Muscle of arm (tissue), 1 donor: ENCODE measurements at regions not wholly inside any gene's neighbourhood (a gene's known extent, or its start where the extent isn't known, plus 50 kb on each side); places are given as distances from the start of the nearest gene placed in this dataset.

Source experiments
- DNase-seq: peaks from one replicate; pipeline ENCODE4 v3.0.0-alpha.2; 2013

DNA sequence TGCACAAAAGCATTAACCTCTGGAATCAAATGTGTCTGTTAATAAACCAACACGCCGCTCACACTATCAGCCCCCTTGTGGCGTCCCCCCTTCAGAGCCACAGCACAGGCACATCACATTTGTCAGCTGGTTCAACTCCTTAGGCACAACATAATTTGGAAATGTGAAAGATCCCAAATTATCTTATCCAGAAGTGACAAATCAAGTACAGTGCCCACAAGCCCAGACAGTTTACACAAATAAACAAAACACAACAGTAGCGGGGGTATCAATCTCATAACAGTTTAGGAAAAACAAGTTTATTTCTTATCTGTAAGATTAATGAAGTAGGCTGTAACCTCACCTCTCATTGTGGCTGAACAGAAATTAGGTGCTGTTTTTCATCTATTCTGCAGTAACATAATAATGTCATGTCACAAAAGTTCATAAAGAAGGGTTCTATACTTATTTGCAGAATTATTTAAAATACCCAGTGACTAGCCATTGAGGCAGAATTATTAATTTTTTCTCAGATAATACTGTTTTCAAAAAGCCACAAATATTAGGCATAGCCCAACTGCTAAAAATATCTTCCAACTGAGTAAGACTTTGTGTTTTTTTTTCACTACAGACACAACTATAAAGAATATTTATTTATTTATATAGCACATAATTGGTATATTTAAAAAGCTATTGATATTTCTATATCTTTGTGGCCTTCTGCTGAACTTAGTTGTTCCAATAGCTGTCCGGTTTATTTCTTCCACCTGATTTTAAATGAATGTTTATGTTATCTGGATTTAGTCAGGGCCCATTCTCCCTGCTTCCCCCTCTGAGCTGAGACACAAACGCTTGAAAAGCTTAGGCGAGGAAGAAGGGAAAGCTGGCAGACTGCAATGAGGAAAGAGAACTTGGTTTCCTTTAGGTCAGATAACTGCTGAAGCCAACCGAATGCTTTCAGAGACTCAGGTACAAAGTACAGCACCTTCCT lies 214.7 kb downstream of the QDPR start:
- no peak for DNase-seq

DNA sequence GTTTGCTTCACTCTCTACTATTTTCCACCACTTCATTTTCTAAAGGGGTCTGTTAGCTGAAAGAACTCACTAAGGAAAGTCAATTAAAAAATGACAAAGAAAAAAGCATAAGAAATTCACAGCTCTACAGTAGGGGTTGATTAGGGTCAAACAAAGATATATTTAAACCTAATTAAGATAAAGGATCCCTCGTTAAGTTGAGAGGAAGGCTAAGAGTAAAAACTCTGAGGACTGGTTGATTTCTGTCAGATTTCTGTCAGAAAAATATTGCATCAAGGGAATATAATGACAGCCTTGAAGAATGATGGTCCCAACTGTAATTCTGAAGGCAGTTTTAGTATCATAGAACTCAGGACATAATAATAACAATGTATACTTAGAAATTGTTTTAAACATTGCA lies 218.0 kb downstream of the QDPR start:
- DNase-seq: no peak

DNA sequence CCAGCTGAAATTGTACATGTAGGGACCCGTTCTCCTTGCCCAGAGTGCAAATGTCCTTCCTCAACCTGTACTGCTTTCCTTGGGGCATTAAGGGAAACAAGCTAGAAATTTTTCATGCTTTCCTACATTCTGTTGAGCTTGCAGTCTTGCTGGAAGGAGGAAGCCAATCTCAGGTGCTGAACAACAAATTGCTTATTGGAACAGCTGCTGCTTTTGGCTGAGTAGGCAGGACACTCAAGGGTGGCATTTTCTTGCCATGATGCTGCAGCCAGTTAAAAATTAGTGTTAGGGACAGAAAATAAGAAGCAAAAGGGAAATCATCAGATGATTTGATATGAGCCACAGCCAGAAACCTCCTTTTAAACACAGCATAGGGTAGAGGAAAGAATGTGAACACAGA lies 223.7 kb downstream of the QDPR start:
- no peak for DNase-seq

DNA sequence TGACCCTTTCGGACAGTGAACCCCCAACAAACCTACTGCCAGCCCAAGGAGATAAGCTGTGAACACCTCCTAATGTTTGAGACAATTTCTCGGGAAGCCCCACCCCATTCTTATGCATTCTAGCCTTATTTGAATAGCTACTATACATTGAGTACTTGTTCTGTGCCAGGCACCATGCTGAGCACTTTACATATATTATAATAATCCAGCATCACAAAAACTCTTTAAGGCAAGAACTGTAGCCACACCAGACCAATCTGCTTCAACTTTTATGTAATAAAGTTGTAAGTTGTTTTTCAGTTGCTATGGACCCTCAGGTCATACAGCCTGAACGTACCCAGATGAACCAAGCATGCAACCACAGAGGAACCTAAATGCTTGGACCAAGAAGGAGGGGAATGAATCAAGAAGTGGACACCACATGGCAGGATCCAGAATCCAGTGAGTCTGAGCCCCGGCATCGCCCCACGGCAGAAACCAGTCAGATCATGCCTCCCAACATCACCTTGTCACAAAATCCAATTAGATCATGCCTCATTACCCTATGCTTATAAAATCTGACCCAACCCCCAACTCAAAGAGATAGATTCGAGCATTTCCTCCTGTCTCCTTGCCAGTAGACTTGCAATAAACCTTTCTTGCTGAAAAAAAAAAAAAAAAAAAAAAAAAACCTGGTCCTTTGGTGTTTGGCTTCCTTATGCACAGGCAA lies 225.0 kb downstream of the QDPR start:
- no peak for DNase-seq

DNA sequence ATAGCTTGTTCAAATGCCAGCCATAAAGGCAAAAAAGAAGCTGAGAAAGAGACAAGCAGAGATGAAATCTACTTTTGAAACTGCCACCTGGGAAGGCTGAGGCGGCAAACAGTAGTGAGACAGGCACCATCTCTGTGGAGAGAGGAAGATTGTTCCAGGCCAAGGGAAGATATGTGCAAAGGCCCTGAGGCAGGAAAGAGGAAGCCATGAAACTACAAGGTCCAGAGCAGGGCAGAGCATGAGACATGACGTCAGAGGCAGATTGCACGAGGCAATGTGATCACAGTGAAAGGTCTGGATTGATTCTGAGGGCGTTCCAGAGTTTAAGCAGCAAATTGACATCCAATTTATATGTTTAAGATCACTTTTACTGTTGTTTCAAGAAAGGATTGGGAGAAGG lies 226.1 kb downstream of the QDPR start:
- no peak for DNase-seq

DNA sequence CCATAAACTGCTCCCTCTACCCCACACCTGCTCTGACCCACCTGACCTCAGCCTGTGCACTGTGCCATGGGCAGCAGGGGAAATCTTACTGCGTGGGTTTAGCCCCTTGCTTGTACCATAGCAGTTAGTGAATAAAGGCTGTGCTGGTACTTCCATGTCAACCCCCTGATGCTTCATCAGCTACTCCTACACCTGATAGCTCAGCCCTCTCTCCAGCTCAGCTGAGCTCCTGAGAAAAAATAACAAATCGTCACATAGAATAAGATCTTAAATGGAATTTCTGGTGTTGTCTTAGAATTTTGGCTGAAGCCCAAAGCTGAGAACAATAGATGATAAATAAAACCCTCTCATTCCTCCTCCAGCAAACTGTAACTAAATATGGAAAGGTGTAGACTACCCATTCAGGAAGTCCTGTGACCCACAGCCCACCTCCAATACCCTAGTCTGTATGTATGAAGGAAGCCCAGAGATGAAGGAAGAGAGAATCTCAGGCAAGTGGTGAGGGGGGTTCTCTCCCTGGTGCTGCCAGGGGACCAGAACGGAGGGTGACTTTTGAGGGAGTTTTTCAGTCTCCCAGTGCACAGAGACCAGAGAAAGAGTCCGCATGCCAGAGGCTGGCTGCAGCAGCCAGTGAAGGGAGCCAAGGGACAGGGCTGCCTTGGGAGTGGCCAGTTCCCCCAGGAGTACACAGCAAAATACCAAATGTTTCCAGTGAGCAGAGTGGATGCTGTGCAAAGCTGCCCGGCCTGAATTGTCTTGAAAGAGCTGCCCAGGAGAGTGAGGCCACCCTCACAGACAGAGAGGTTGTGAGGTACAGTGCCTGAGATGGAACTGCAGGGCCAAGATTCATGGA lies 227.3 kb downstream of the QDPR start:
- no peak for DNase-seq

DNA sequence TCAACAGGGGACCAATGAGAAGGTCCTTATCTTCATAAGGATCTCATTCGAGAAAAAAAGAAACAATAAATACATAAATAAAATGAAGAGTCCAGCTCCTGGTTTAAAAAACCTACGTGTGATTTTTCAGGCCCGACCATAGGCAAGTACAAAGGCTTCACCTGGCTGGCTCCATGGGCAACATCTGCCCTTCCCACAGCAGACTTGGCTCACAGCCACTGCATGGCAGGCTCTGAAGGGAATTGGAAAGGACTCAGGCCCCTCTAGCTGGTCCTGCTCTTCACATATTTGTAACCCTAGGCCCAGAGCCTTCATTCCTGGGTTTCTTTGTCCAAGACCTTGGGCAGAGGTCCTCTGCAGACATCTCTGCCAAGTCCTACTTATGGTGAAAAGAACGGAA lies 228.1 kb downstream of the QDPR start:
- no peak for DNase-seq

DNA sequence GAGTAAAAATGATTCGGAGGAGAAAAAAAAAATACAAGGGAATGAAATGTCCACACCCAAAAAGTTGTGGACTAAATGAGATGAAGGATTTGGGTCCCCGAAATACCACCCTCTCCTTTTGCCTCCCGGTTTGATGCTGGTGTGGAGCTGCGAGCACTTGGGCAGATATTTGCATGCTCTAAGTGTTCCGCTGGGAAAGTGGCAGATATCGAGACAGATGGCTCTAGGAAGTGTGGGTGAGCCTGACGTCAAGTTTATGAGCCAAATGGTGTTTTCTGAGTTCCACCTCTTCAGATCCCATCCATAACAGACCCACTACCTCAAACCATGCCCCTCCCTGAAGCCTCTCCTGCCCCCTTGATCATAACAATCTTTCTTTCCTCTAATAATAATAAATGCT lies 228.6 kb downstream of the QDPR start:
- no peak for DNase-seq

DNA sequence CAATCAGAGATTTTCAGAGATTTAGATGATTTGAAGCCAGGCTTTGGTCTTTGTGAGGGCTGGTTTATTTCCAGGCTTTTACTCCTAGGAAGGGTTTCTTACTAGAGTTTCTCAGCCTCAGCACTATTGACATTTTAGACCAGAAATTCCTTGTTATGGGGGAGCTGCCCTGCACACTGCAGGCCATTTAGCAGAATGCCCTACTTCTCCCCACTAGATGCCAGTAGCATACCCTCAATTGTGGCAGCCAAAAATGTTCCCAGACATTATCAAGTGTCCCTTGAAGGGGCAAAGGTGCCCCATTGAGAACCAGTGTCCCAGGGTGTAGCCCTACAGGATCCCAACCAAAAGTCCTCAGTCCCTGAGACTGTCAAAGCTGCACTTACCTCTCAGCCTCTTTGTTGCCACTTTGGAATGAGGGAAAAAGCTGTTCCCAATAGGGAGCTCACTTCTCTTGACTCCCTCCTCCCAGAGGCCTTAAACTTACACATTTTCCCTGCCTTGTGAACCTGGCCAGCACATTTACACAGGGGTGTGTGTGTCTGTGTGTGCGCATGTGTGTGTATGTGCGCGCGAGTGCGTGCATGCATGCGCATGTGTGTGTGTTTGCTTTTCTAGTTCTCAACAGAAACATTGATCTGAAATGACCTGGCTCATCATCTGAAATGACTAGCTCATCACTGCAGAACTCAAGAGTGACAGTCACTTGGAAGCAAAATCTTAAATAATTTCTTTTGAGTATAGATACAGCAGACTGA lies 231.4 kb downstream of the QDPR start:
- DNase-seq: no peak

DNA sequence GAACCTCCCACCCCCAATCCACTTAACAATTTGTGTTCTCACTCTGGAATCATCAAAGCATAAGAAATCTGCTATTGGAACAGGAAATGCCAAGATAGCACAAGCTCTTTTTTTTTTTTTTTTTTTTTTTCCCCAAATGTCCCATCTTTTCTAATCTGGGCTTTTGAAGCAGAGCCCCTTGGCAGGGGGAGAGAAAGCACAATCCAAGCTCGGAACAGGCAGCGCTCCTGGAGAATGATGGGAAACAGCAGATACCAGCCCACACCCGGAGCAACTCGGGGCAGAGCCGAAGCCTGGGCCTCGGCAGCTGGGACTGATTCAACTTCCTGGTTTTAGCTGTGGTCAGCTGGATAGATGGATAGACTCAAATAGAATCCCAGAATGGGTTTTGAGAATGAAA lies 235.1 kb downstream of the QDPR start:
- DNase-seq: no peak

DNA sequence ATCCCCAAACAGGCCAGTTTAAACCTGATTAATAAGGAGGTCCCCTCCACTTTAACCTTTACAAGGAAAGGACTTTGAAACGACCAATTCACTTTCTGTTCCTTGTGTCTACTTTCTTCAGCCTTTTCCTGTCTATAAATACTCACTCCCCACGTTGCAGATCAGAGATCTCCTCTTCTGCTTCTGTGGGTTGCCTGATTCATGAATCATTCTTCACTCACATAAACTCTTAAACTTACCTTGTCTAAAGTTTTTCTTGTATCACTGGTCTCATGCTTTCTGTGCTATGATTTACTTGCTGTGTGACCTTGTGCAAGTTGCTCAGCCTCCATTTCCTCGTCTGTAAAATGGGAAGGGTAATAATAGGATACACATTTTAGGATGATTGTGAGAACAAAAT lies 236.1 kb downstream of the QDPR start:
- no peak for DNase-seq

DNA sequence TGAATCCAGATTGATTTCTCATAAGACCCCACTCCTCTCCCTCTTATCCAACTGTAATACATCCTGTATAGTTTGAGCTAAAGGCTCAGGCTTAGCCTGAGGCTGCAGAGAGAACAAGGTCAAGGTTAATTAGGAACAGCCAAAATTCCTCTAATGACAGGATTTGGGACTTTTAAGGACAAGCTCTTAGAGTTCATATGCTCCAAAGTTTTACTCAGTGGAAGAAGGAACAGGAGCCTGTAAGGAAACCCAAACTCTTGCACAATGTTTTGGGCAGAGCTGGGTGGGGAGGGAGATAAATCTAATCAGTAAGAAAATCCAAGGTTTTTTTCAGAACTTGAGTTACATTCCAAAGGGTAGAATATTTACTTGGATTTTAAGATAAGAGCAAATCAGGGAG lies 238.8 kb downstream of the QDPR start:
- no peak for DNase-seq

DNA sequence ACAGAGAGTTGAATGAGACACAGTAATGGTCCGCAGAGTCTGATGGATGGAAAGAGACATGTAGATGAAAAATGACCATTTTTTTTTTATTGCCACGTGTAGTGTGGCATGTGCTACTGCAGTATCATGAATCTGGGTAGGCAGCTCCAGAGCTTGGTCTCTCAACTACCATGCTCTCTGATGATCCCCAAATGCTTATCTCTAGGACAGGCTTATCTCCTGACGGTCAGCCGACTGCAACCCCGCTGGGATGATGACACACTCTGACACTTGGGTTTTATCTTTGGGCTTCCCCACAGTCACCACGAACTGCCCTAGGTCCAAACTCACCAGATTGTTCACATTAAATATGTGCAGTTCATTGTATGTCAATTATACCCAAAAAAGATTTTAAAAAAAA lies 239.7 kb downstream of the QDPR start:
- no peak for DNase-seq

DNA sequence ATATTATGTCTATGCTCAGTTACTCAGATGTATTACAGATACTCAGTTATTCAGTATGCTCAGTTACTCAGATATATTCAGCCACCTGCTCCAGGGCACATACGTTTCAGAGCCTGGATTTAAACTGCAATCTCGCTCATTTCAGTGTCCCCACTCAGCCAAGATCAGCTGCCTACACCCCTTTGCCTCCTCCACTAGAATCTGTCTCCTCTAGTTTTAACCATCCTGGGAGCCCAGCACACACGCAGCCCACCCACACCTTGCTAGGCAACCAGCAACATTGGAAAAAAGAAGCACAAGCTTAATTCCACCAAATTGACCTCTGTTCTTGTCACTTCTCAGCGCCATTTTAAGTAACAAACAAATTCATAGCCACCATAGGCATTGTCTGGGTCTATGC lies 246.2 kb downstream of the QDPR start:
- DNase-seq: no peak

DNA sequence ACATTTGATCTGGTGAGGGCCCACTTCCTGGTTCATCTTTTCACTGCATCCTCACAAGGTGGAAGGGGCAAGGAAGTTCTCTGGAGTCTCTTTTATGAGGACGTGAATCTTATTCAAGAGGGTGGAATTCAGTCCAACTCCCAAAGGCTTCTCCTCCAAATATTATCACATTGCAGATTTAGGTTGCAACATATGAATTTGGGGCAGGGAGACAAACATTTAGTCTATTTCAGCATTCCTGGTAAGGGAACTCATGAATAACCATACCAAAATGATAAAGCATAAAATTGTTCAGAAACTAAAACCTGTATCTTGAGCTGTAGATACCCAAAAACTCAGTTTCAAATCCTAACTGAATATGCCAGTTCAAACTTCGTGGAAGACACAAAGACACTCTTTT lies 246.8 kb downstream of the QDPR start:
- DNase-seq: no peak

DNA sequence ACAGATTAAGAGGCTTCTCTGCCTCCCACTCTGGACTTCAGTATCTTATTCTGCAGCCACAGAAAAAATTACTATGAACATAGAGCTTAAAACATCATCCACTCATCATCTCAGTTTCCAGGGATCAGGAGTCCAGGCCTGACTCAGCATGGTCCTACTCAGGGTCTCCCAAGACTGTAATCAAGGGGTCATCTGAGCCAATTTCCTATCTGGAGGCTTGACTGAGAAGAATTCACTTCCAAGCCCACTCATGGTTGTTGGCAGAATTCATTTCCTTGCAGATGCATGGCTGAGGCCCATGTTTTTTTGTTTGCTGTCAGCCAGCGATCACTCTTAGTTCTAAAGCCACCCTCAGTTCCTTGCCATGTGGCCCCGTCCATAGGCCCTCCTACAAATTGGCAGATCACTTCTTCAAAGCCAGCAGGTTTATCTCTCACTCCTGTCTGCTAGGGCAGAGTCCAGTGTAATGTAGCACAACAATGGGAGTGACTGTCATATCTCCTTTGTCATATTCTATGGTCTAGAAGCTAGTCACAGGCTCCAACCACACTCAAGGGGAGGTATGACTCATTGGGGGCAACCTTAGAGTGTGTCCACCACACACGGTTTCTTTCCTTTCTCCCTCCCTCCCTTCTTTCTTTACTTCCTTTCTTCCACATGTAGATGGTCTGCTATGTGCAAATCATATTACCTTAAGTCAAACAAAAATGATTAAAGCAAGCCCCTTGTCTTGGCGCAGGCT lies 251.6 kb downstream of the QDPR start:
- no peak for DNase-seq

DNA sequence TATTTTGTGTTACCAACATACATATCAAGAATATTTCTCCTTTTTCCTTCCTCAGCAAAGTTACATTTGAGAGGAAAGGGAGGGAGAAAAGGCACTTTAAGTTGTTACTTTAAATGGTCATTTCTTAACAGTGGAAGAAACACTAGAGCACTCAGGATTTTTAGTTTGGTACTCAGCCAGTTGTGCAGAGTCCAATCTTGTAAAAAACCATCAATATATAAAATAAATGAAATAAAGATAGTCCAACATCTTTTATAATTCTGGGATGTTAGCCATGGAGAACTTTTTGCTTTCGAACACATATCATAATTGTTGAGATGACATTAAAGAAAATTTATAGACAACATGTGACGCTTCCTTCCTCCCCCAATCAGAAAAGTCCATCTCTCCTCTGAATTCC lies 253.8 kb downstream of the QDPR start:
- DNase-seq: peak; percentile 45

DNA sequence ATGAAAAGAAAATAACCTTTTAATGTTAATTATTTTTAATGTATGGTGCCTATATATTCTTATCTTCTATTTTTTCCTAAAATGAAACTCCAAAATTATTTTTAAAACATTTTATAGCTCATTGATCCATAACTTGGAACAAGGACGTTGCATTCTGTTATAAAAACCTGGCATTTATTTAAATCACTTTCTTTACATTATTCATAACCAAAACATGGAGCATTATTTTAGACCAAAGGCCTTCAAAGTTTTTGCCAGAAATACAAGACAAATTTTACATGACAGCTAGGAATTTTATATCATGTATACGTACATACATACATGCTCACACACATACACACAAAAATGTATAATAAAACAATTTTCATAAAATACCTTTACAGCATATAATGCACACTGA lies 259.8 kb downstream of the QDPR start:
- no peak for DNase-seq

DNA sequence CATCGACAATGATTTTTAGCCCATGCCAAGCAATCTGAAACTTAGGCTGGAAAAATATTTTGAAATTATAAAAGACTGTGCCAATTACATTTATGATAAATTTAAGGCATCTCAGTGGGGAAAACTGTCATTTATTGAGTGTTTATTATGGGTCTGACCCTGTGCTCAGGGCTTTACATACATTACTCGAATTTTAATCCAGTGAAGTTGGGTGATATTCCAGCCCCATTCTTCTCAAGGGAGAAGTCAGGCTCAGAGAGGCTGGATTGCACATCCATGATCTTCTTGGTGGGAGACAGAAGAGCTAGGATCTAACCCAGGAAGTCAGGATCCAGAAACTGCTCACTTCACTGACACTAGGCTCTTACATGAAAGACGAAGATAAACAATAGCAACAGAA lies 260.8 kb downstream of the QDPR start:
- DNase-seq: no peak

DNA sequence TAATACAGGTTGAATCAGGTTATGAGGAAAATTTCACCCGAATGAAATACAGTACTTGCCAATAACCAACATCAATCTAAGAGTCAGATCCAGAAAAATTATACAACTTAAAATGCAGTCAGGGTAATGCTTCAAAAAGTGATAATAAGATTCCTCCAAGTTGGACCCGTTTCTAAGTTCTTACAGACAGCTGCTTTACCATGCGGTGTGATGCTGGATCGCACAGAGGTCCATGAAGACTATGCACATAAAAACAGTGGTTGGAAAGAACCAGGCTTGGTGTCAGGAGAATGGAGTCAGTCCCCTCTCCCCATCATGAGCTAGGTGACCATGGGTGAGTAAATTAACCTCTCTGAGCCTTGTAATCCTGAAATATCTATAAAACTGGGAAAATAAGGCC lies 261.3 kb downstream of the QDPR start:
- no peak for DNase-seq

DNA sequence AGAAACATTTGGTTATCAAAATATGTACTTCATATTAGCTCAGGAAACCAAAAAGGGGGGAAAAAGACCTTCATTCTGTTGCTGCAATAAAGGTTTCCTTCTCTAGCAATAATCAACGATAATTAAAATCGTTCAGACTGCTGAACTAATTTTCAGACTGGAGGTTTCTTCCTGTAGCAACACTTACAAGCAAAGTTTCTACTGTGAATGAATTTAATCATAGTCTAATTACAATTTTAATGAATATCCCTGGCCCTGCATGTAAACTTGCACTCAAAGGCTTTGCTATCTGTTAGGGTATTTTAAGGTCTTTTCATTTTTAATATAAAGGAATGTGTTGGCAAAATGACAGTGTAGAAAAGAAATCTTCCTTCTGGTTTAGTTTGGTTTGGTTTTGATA lies 265.2 kb downstream of the QDPR start:
- DNase-seq: no peak
